Neutrophil (primary cell): ENCODE measurements at regions not wholly inside any gene's neighbourhood (a gene's known extent, or its start where the extent isn't known, plus 50 kb on each side); places are given as distances from the start of the nearest gene placed in this dataset.
"Not testable (repeated sequence)": the region's sequence is repeated elsewhere in the genome, so short reads cannot be mapped to it uniquely, and the experiment has no call there.

Experiments used
- H3K27ac ChIP-seq: fragments of 200-600 bp; sonication (generic); 2 replicates; pipeline ENCODE4 v1.5.1; 2016; ENCODE audit warnings: mild to moderate bottlenecking, moderate library complexity
- H3K27me3 ChIP-seq: fragments of 200-600 bp; sonication (generic); 2 replicates; pipeline ENCODE4 v1.6.0; 2016; ENCODE audit warnings: mild to moderate bottlenecking
- H3K36me3 ChIP-seq: fragments of 200-600 bp; sonication (generic); 2 replicates; pipeline ENCODE4 v1.5.1; 2017
- H3K4me1 ChIP-seq, 2 experiments: fragments of 200-600 bp in 1 of 2; sonication (generic) in 1 of 2; 1 replicate in 1 of 2; 2 replicates in 1 of 2; pipeline versions ENCODE4 v1.5.1 to v1.6.1; 2013 to 2016; ENCODE audit warnings: low read depth in 1 of 2, low read length in 1 of 2, mild to moderate bottlenecking in 1 of 2, moderate library complexity in 1 of 2; ENCODE audit not compliant: control insufficient read depth in 1 of 2, insufficient read depth in 1 of 2
- H3K4me3 ChIP-seq, 2 experiments: fragments of 200-600 bp in 1 of 2; sonication (generic) in 1 of 2; 1 replicate in 1 of 2; 2 replicates in 1 of 2; pipeline ENCODE4 v1.5.1; 2013 to 2016; ENCODE audit warnings: low read depth in 1 of 2, low read length in 1 of 2, mild to moderate bottlenecking in 1 of 2, moderate library complexity in 1 of 2
- H3K9me3 ChIP-seq: fragments of 200-600 bp; sonication (generic); 2 replicates; pipeline ENCODE4 v1.5.1; 2016
- CTCF ChIP-seq: fragments of 200-600 bp; sonication (generic); IDR thresholded peaks from 2 replicates; pipeline ENCODE4 v1.5.1; 2016; ENCODE audit warnings: antibody characterized with exemption

DNA sequence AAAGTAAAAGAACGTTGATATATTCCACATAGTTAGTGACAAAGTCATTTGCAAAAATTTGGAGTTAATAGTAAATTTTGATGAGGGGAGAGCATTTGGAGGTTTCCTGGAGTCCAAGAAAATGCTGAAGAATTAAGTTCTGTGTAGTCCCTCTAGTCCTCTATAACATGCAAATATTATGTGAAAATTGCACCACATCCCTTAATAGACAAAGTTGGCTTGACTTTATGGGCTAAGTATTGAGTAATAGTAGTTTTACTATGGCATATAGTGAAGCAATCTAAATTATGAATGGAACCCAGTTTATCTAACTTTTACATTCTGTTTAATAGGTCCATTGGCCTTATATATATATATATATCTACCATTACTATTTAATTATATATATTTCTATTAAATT, 66.4 kb upstream of the DCN start:
- Histone ChIP-seq H3K4me1 (no peaks in the 10 kb centered on the region), H3K4me3 (no peak overlapping the region), H3K27me3 (no peaks in the 10 kb centered on the region), H3K27ac (no peak overlapping the region), H3K36me3 (no peaks in the 10 kb centered on the region), H3K9me3 (no peaks in the 10 kb centered on the region)
- TF ChIP-seq CTCF = no peak

DNA sequence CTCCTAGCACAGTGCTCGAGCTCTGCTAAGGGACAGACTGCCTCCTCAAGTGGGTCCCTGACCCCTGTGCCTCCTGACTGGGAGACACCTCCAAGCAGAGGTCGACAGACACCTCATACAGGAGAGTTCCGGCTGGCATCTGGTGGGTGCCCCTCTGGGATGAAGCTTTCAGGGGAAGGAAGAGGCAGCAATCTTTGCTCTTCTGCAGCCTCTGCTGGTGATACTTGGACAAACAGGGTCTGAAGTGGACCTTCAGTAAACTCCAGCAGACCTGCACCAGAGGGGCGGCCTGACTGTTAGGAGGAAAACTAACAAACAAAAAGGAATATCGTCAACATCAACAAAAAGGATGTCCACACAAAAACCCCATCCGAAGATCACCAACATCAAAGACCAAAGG, 60.6 kb upstream of the DCN start:
- not testable (repeated sequence) for H3K4me3 ChIP-seq, H3K4me1 ChIP-seq, H3K27me3 ChIP-seq, H3K9me3 ChIP-seq, H3K36me3 ChIP-seq, H3K27ac ChIP-seq

DNA sequence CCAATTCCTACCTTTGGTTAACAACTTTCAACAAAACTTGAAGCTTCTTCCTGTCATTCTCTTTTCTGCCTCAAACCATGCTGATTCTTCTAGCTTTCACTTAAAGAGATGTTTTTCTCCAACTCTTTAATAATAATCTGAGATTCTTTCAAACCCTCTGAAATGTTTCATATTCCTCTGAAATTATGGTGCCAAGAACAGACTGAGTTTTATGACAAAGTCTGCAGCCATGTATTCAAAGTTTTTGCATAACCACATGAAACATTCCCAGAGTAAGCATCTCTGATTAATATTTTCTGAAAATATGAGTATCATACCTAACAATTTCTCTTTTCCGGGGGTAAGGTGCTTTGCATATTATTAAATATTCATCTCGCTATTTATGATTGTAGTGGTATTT, 59.1 kb upstream of the DCN start:
- no peaks in the 10 kb centered on the region for H3K9me3 ChIP-seq
- no peak overlapping the region for H3K4me3 ChIP-seq
- H3K36me3 ChIP-seq = no peaks in the 10 kb centered on the region
- no peak for TF ChIP-seq CTCF
- no peak overlapping the region for H3K27ac ChIP-seq
- H3K4me1 ChIP-seq = no peaks in the 10 kb centered on the region
- H3K27me3 ChIP-seq = no peaks in the 10 kb centered on the region

DNA sequence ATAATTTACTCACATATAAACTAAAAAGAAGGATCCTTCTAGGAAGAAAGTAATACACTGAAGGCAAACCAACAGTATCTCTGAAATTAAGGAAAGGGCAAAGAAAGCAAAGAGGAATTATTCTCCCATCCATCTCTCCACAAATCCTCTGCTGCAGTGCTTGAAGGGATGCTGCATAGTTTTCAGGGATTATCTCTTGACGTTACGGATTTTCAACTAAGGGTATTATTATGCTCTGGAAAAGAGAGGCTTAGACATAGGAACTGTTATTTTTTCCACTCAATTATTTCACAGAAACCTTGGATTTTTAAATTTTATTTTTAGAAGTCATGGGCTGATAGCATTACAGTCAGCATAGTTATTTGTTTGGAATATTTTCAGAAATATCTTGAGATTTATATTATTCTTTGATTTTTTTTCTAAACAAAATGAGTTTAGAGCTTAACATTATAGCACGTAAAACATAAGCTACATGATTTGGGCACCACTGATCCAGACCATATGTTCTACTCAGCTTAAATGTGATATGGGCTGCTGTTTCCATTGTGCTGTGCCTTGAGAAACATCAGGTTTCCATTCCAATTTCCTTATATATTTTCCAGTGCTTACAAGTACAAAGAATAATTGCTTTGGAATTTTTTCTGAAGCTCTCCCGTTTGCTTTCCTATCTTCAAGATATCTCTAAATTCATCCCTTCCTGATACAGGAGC, 57.9 kb upstream of the DCN start:
- Histone ChIP-seq H3K27me3 (no peaks in the 10 kb centered on the region), H3K36me3 (no peaks in the 10 kb centered on the region), H3K27ac (no peak overlapping the region), H3K4me1 (no peaks in the 10 kb centered on the region), H3K9me3 (no peaks in the 10 kb centered on the region), H3K4me3 (no peak overlapping the region)
- TF ChIP-seq CTCF = no peak

- no peak for TF ChIP-seq CTCF
- H3K27me3 ChIP-seq = no peaks in the 10 kb centered on the region
- no peaks in the 10 kb centered on the region for H3K36me3 ChIP-seq
- H3K27ac ChIP-seq = no peak overlapping the region
- H3K9me3 ChIP-seq = no peaks in the 10 kb centered on the region
- no peaks in the 10 kb centered on the region for H3K4me1 ChIP-seq
- no peak overlapping the region for H3K4me3 ChIP-seq
Observed at GRCh38 chr12:91239481-91239880, 56.9 kb upstream of the DCN start.
